ENCODE measurements at regions not wholly inside any gene's neighbourhood (a gene's known extent, or its start where the extent isn't known, plus 50 kb on each side); places are given as distances from the start of the nearest gene placed in this dataset.

- H3K4me3 Mint-ChIP-seq = no peak overlapping the region
- 100% methylated on average over 1 of the region's 1 CpG for WGBS (ENCODE audit: insufficient coverage)
- no peaks in the 10 kb centered on the region for H4K20me1 ChIP-seq (ENCODE audit: control insufficient read depth, insufficient read depth, low read length, poor library complexity, severe bottlenecking)
- H3K27me3 ChIP-seq (replicated peaks in 1 of 4; ENCODE audit: control extremely low read depth in 1 of 4, control insufficient read depth in 3 of 4, insufficient read depth in 4 of 4, low read length in 3 of 4) = peaks cover 0 to 15% (median 9%) of the 10 kb centered on the region in 4 experiments
- H2AFZ ChIP-seq (ENCODE audit: insufficient read depth, low read depth, low read length, poor library complexity, severe bottlenecking) = no peak overlapping the region
- intact Hi-C loops (cut with micrococcal nuclease) = no loop called here
- H3K9me3 Mint-ChIP-seq (ENCODE audit: insufficient read depth) = no peaks in the 10 kb centered on the region
- peaks cover 33% of the 10 kb centered on the region for H3K27me3 Mint-ChIP-seq
- H3K27ac Mint-ChIP-seq = no peak overlapping the region
- H3K9me3 ChIP-seq (ENCODE audit: control extremely low read depth in 1 of 3, control insufficient read depth in 2 of 3, insufficient read depth in 1 of 3, low read length in 2 of 3) = no peaks in the 10 kb centered on the region
- ChIA-PET POLR2A (no interaction called here), CTCF (interaction anchor here (1.4 kb wide), 1 partner anchor 16 kb away, joined by 3 read pairs; no protein-coding TSS in a partner anchor)
- no peaks in the 10 kb centered on the region for H3K4me1 ChIP-seq (ENCODE audit: control insufficient read depth in 2 of 2, insufficient read depth in 2 of 2, low read length in 2 of 2)
- no peak overlapping the region for H3K27ac ChIP-seq (ENCODE audit: low read length in 2 of 2)
- no peak overlapping the region for H3K4me3 ChIP-seq (ENCODE audit: control extremely low read depth in 1 of 5, extremely low read depth in 1 of 5, insufficient read depth in 1 of 5, low read depth in 2 of 5, low read length in 4 of 5)
- H3K79me2 ChIP-seq (ENCODE audit: control insufficient read depth, insufficient read depth, low read length) = no peaks in the 10 kb centered on the region
- no peaks in the 10 kb centered on the region for H3K36me3 ChIP-seq (replicated peaks in 1 of 2; ENCODE audit: control extremely low read depth in 1 of 2, control insufficient read depth in 1 of 2, extremely low read depth in 1 of 2, insufficient read depth in 2 of 2, low read length in 1 of 2)
- ATAC-seq (ENCODE audit: low read depth) (no peak), DNase-seq (no peak)
- no peak overlapping the region for H3K9ac ChIP-seq (ENCODE audit: low read length)
- H3K4me2 ChIP-seq (replicated peaks; ENCODE audit: low read depth, low read length, poor library complexity, severe bottlenecking) = no peak overlapping the region
- TF ChIP-seq CTCF (IDR thresholded peaks at IDR 0.05) (no peak), EZH2 (IDR thresholded peaks at IDR 0.05; ENCODE audit: borderline replicate concordance, insufficient read depth, low read depth, low read length, poor library complexity, severe bottlenecking) (no peak)
- no peaks in the 10 kb centered on the region for H3K4me1 Mint-ChIP-seq
Measured at GRCh38 chr20:4584510-4584909, 101.7 kb upstream of the PRNP start.

- WGBS (ENCODE audit: insufficient coverage) = 65% methylated on average over 3 of the region's 5 CpGs
- Histone ChIP-seq H4K20me1 (ENCODE audit: control insufficient read depth, insufficient read depth, low read length, poor library complexity, severe bottlenecking) (no peaks in the 10 kb centered on the region), H3K36me3 (replicated peaks in 1 of 2; ENCODE audit: control extremely low read depth in 1 of 2, control insufficient read depth in 1 of 2, extremely low read depth in 1 of 2, insufficient read depth in 2 of 2, low read length in 1 of 2) (no peaks in the 10 kb centered on the region), H3K27me3 (replicated peaks in 1 of 4; ENCODE audit: control extremely low read depth in 1 of 4, control insufficient read depth in 3 of 4, insufficient read depth in 4 of 4, low read length in 3 of 4) (peaks cover 0 to 19% (median 14%) of the 10 kb centered on the region in 4 experiments), H3K4me2 (replicated peaks; ENCODE audit: low read depth, low read length, poor library complexity, severe bottlenecking) (no peak overlapping the region), H3K9ac (ENCODE audit: low read length) (no peak overlapping the region), H3K27ac (ENCODE audit: low read length in 2 of 2) (no peak overlapping the region), H3K79me2 (ENCODE audit: control insufficient read depth, insufficient read depth, low read length) (no peaks in the 10 kb centered on the region), H2AFZ (ENCODE audit: insufficient read depth, low read depth, low read length, poor library complexity, severe bottlenecking) (no peak overlapping the region), H3K9me3 (ENCODE audit: control extremely low read depth in 1 of 3, control insufficient read depth in 2 of 3, insufficient read depth in 1 of 3, low read length in 2 of 3) (no peaks in the 10 kb centered on the region), H3K4me3 (ENCODE audit: control extremely low read depth in 1 of 5, extremely low read depth in 1 of 5, insufficient read depth in 1 of 5, low read depth in 2 of 5, low read length in 4 of 5) (no peak overlapping the region), H3K4me1 (ENCODE audit: control insufficient read depth in 2 of 2, insufficient read depth in 2 of 2, low read length in 2 of 2) (no peaks in the 10 kb centered on the region)
- Mint-ChIP-seq H3K27me3 (peaks cover 49% of the 10 kb centered on the region), H3K4me3 (no peak overlapping the region), H3K27ac (no peak overlapping the region), H3K4me1 (no peaks in the 10 kb centered on the region), H3K9me3 (ENCODE audit: insufficient read depth) (no peaks in the 10 kb centered on the region)
- CTCF ChIA-PET = no interaction called here
- DNase-seq (no peak), ATAC-seq (ENCODE audit: low read depth) (no peak)
- intact Hi-C loops (cut with micrococcal nuclease) = no loop called here
- TF ChIP-seq EZH2 (IDR thresholded peaks at IDR 0.05; ENCODE audit: borderline replicate concordance, insufficient read depth, low read depth, low read length, poor library complexity, severe bottlenecking) (no peak), CTCF (IDR thresholded peaks at IDR 0.05) (no peak)
- POLR2A ChIA-PET = no interaction called here
Measured at GRCh38 chr20:4581838-4582237, 104.4 kb upstream of the PRNP start.

All from B cell (primary cell).